A172 (cell line): ENCODE measurements at regions not wholly inside any gene's neighbourhood (a gene's known extent, or its start where the extent isn't known, plus 50 kb on each side); places are given as distances from the start of the nearest gene placed in this dataset.
"Not testable (repeated sequence)": the region's sequence is repeated elsewhere in the genome, so short reads cannot be mapped to it uniquely, and the experiment has no call there.

Source experiments
- DNase-seq: peaks from one replicate; pipeline ENCODE4 v3.0.0-alpha.2; 2015; ENCODE audit warnings: low spot score

DNA sequence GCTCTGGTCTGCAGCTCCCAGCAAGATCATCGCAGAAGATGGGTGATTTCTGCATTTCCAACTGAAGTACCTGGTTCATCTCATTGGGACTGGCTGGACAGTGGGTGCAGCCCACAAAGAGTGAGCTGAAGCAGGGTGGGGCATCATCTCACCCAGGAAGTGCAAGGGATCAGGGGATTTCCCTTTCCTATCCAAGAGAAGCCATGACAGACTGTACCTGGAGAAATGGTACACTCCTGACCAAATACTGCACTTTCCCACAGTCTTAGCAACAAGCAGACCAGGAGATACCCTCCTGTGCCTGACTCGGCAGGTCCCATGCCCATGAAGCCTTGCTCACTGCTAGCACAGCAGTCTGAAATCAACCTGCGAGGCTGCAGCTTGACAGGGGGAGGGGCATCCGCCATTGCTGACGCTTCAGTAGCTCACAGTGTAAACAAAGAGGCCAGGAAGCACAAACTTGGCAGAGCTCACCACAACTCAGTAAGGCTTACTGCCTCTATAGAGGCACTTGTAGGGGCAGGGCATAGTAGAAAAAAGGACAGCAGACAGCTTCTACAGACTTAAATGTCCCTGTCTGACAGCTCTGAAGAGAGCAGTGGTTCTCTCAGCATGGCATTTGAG, 60.5 kb downstream of the AREG start:
- peak; percentile 8 for DNase-seq

DNA sequence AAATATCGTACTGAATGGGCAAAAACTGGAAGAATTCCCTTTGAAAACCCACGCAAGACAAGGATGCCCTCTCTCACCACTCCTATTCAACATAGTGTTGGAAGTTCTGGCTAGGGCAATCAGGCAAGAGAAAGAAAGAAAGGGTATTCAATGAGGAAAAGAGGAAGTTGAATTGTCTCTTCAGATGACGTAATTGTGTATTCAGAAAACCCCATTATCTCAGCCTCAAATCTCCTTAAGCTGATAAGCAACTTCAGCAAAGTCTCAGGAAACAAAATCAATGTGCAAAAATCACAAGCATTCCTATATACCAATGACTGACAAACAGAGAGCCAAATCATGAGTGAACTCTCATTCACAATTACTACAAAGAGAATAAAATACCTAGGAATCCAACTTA, 64.4 kb downstream of the AREG start:
- DNase-seq, result not testable (repeated sequence)

DNA sequence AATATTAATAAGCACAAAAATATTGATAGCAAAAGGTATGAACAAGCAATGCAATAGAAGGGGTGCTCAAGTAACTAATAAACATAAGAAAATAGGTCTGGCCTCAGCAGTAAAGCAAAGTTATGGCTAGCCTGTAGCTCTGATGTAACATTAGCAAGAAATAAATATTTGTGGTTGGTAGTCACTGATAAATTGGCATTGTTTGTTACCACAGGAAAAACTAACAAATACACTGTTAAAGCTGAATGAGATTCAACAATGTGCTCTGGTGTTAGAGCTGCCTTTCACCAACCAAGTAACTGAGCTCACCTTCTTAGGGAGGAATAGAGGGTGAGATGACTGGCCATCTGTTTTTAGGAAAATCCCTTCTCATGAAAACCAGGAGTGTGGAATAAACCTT, 71.4 kb downstream of the AREG start:
- peak; percentile 13 for DNase-seq

DNA sequence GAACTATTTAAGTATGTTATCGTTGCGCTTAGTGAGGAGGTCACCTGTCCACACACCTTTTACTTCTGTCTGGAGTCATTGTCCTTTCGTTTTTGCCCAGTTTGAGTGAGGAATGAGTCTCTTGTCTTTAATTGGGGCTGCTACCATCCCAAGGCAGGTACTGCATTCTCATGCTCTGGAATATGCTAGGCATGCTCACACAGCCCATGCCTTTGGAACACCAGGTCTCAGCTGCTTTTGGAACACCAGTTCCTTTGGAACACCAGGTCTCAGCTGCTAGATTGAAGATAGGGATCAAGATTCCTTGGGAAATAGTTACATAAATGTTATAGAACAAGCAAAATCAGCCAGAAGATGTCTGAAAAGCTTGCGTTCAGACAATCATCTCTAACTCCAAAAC, 73.1 kb downstream of the AREG start:
- DNase-seq, result no peak

DNA sequence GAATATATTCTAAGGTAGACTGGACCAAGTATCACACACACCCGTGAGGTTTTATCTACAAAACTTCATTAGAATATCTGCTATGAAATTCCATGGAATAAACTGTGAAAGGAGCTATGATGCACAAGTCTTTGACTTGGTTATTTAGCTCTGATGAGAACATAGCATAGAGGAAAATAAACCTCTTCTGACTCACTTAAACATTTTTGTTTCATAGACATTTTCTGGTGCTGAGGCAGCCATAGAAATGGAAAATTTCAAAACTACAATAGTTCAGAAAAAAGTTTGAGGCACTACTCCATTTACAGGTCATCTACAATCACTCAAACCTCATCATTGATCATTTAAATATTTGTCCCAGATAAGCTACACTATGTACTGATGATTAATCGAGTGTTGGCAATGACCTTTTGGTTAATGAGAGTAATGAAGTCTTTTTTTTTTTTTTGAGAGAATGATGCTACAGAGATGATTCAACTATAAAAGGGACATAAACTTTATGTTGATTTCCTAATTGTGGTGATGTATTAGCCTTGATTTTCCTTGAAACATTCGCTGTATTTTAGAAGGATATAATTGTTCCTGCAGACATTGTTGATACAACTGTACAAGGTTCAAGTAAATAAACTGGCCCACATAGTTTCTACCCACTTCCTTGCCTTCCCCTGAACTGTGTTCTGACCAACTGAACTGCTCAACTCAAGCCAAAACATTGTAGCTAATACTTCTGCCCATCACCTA, 77.5 kb downstream of the AREG start:
- DNase-seq, result no peak

DNA sequence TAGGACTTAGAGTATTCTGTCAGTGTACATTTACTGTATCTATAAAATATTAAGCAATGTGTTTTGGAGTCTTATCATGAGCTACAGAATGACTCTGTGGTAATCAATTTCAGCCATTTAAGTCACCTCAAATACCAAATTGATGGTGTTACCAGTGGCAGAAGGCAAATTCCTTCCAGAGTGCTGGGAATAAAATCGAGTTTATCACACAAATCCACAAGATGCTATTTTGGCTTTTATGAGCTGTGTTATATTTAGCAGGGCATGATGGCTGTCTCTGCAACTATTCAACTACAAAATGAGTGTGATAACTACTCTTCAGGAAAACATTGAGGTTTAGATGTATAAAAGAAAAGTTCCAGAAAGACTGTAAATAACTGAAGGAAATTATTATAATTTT, 78.2 kb downstream of the AREG start:
- DNase-seq, result no peak

DNA sequence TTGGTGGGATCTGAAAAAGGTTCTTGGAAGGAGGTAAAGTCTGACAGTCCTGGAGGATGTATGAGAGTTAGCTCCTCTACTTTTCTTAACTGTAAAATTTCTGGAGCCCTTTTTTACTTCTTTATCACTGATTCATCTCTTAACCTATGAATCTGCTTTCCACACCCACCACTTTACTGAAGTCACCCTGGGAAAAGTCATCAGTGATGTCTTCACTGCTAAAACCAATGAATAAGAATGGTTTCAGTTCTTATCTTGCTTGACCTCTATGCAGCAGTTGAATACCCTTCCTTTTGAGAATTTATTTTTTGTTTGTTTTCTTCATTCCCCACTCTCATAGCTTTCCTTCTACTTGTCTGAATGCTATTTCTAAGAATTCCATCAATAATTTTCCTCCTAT, 80.0 kb downstream of the AREG start:
- no peak for DNase-seq

DNA sequence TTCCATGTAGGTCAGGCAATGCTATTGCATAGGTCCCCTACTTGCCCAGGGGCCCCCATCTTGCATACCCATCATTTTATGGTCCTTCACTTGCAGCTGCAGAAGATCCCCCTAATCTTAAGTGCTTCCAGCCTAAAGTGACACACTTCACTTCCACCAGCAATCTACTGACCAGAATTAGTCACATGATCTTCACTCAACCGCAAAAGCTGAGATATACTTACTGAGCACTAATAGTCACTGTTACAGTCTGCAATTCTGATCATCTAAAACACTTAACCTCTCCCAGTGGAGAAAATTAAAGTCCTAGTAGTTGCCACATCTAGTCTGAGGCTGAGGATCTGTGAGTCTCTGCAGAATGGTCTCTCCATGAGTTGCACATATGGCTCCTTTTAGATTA, 82.1 kb downstream of the AREG start:
- no peak for DNase-seq

DNA sequence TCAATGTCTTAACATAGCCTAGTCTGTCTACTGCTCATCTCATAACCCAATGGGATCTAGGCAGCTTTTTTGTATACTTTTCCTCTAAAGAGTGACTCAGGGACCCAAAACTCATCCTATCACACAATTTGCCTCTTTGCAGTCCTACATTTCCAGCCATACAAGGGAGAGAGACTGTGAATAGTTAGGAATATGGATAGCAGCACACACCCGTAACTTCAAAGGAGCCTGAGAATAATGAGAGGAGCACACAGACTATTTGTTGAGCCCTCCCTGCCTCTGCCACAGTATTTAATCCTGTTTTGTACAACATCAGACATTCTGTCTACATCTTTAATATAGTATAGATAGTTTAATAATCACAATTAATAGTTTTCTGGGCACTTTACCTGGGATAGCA, 83.2 kb downstream of the AREG start:
- no peak for DNase-seq

DNA sequence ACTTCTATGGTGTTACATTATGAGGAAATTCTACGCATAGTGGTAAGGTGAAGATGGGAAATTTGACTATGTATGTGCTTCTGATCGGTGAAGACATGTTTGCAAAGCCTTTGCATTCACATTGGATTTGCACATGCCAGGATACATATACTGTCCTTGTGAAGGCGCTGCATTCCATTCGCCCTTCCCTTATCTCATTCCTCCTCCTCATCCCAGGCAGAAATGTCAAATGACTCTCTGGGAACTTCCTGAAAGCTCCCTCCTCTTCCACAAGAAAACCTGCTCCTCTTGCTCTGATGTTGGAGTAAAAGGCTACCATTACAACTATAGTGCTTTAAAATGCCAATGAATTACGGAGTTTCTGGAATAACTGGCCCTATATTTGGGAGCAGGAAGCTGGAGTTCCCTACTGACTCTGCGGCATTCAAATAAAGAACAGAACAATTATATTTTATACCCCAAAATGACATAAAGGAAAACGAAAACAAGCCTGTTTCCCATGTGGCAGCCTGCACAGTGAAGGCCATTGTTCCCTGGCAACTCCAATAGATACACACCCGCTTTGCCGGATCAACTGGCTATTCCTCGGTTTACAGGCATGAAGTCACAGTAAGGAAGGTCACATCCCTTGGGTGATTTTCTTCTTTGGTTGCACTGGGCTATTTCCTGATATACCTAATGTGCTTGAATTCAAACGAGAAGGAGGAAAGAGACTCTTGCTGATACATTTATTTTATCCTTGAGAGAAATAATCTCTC, 84.5 kb downstream of the AREG start:
- no peak for DNase-seq

DNA sequence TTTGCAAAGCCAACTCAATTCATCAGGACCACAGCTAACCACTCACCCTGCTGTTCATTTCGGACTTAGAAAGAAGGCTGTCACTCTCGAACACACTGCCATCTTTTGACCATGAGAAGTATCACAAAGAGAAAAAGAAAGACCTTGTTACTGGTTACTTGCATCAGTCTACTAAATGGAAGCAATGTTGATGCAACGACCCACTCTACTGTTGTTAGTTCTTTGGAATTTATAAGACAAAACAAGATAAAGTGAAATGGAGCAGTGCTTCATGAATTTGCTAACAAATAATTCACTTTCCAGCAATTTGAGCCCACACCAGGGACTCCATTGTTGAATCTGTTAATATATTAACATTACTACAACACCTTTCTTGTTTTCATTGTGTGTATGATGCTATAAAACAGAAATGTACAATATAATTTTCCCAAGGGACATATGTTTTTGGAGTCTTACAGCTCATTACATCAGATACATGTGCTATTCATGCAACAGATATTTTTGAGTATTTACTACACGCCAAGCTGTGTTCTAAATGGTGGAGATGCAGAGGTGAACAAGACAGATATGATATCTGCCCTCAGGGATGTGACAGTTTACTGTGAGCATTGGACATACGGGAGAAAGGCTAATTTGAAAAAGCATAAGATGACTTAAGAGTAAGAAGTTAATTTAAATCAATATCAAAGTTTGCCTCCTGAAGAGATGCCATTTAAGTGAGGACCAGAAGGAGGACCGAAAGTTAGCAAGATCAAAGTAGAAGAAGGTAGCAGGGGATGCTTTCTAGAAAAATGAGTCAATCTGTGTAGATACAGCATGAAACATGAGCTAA, 87.2 kb downstream of the AREG start:
- DNase-seq, result peak; percentile 58

DNA sequence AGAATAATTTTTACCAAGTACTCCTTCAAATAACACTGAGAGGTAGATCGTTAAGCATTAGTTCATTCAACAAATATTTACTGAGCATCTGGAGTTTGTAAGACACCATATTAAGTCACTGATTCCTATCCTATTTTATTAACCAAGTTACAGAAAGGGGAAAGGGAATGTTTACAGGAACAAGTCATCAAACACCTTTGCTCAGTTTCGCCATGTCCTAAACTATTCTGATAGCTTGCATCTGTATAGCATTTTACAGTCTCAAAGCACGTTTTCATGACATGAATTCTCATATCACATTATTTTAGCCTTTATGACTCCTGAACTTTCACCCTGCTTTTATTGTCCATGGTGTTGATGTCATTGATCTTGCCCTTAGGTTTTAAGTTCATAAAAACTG, 89.2 kb downstream of the AREG start:
- no peak for DNase-seq

DNA sequence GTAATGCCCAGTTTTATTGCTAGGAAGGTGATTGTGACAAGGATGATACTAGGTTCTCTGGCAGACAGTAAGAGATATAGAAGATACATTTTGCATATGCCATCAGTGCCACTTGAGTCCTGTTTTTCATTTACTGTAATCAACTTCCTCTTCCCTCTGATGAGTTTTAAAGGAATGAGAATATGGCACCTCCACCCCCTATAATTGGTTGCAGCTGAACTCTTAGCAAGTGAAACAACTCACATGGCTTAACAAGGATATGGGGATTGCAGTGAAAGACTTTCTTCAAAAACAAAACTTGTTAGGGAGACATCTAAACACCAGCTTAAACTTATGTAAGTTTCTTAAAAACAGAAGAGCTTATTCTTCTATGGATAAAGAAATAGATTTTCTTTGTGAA, 90.0 kb downstream of the AREG start:
- DNase-seq, result no peak

DNA sequence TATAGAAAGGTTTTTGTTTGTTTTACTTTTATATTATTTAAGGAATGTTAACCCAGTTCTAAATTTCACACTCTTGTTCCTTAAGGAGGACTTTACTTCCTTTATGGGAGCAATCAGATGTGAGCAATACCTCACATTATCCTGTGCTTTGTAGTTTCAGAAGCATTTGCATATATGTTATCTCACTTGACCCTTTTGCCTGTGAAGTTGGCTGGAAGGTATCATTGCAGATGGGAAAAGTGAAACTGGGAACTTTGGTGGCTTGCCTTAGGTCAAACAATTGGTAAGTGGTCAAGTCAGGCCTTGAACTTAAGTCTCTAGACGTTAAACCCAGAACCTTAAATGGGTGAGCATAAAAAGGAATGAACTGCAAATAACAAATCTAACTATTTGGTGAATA, 90.6 kb downstream of the AREG start:
- DNase-seq, result no peak

DNA sequence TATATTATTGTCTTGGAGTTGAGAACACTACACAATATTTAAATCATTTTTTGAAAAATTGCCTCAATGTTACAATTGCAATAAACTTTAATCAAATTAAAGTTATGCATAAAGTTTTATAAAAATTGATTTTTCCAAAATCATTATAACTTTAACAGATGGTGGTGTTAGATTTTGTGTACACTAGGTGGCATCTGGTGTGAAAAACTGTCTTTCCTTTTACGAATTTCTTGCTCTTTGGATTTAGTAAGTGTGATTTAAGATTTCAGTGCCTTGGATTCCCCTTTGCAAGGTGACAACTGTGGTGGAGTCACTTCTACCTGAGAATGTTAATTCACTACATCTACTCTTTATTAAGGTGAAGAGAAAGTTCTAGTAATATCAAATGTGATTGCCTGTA, 91.6 kb downstream of the AREG start:
- DNase-seq, result no peak

DNA sequence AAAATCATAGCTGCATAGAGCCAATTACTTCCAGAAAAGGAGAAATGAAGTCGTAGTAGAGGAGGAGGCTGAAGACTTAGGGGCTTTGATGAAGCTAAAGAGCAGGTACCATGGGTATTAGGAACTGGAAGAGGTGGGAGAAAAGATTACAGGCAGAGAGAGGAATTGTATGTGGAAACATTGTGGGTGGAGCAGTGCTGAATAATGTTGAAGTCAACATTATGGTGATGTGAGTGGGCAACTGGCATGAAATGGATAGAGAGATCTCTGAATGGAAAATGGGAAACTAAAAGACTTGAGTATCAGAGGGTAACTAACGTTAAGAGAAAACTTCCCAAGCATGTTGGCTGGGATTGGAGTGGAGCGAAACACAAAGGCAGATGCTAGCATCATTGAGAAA, 92.5 kb downstream of the AREG start:
- no peak for DNase-seq

DNA sequence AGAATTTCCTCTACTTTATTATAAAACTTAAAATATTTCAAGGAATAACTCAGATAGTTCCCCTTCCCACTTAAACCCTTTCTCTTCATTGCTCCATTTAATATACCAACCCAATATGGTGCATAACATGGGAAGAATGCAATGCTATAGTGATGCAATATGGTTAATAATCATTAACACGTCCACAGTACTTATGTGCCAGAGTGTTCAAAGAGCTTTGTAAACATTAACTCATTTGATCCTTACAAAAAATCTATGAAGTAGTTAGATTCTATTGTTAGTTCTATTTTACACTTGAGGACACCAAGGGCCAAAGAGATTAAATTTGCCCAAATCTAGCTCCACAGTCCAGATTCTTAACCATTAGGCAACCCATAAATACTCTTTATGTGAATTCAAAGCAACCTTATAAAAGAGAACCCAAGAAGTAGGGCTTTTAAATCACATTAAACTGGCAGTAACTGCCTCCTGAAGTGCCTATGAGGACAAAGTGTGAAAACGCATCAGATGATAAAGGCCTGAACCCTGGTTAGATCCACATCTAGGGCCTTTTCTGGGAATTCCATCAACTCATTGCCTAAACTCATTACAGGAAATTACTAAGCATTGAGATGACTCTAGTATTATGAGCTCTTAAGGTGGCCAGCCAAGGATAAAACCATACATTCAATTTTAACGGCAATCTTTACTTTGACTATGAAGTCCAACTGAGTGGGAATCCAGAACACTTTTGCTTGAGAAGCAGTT, 94.3 kb downstream of the AREG start:
- DNase-seq, result no peak

DNA sequence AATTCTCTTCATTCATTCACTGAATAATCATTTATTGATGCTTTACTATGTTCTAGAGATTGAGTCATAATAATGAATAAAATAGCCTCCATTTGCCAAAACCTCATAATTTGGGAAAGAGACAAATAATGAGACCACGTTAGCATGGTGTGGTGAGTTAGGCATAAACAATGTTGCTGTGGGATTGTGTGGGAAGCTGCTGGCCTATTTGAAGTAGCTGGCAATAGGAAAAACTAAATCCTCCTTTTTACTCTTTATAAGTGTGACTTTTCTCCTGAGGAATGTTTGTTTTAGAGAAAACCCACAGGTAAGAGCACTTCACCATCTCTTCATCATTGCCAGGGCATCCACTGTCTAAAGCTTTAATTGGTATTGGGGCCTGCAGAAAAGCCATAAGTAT, 95.3 kb downstream of the AREG start:
- no peak for DNase-seq

DNA sequence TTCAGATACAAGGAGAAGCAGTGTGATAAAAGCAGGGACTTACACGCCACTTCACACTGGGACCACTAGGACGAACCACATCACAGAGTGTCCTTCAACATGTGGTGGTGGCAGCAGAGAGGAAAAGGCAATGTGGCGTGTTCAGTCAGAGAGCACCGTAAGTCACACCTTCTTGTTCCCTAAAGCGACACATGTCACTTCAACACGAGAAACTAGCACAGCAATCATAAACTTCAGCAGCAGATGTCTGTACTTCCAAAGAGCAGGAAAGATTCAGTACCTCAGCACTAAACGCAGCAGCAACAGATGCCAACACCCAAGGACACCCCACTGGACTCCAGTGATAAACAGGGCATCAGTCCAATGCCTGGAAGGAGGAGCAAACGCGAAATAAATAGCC, 96.7 kb downstream of the AREG start:
- no peak for DNase-seq

DNA sequence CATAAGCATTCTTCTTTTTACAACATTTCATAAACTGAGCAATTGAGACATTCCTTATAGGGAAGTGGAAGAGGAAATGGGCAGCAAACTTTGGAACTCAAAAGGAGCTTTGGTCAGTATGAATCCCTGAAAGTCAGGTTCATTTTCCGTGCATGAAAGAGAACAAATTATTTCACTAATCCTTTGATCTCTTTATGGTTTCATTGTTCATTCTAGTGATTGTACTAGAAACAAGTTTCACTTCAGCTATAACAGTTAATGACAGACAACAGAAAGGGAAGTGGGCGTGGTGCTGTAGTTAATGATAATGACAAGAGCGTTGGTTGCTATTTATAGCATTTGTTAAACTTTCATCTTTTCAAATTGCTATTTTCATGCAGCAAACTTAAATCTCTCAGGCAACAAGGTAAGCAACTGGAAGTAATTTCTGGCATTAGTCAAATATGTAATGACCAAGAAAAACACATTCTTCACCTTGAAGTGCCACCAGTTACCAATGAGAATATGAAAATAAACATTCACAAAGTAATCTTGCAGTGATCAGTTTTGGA, 98.4 kb downstream of the AREG start:
- no peak for DNase-seq

DNA sequence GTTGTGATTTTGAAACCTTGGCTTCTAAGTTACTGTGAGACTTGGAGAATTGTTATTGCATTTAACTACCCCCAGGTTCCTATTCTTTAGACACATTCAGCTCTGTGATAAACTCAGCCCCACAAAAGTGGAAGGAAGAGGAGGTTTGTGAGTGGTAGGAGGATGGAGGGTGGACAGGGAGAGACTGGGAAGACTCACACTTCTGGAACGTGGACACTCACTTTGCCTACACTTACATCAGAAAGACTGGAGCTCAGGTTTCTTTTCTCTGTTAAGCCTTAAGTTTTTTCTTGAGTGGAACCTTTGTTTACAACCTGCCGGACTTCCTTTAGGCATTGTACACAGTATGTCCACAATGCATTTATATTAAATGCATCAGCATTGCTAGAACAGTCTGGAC, 99.0 kb downstream of the AREG start:
- DNase-seq, result no peak
